GM12878 (cell line): ENCODE measurements at regions not wholly inside any gene's neighbourhood (a gene's known extent, or its start where the extent isn't known, plus 50 kb on each side); places are given as distances from the start of the nearest gene placed in this dataset.

ENCODE experiments used
- ATAC-seq: fragments of 200-7000 bp; cut with Tn5 transposase; 3 replicates; pipeline ENCODE4 v1.9.1; 2020; ENCODE audit warnings: mild to moderate bottlenecking, moderate library complexity
- BruUV-seq: library from RNA; stranded (reverse); fragments of 400-500 nt; replicated peaks from 2 replicates; lab custom pipeline; 2021; lab: Mats Ljungman, UMichigan
- CTCF ChIA-PET: fragments of 300-600 bp; sonication (Branson Sonifier 250); formaldehyde crosslinking; extraction: SDS; loops from one replicate; lab custom pipeline; 2021; ENCODE audit warnings: inconsistent platforms; lab: Yijun Ruan, JAX
- POLR2A ChIA-PET: fragments of 350-600 bp; formaldehyde crosslinking; extraction: SDS; loops from one replicate; lab custom pipeline; 2021; ENCODE audit warnings: inconsistent platforms; lab: Charles Lee
- RAD21 ChIA-PET: fragments of 300-600 bp; sonication (Branson Sonifier 250); formaldehyde crosslinking; loops from one replicate; lab custom pipeline; 2023; ENCODE audit warnings: antibody characterized with exemption; ENCODE audit not compliant: unreplicated experiment; lab: Charles Lee
- SMC1A ChIA-PET: fragments of 300-600 bp; sonication (Branson Sonifier 250); formaldehyde crosslinking; loops from one replicate; lab custom pipeline; 2023; ENCODE audit not compliant: unreplicated experiment, uncharacterized antibody; lab: Charles Lee
- DNase-seq: peaks from one replicate; pipeline ENCODE4 v3.0.0-alpha.2; 2011; ENCODE audit warnings: low read depth, low spot score
- FAIRE-seq: peaks from 3 replicates; lab custom pipeline; 2011; peaks lifted over from hg19 to GRCh38; lab: Jason Lieb, UNC
- H2AFZ ChIP-seq: 2 replicates; pipeline ENCODE4 v1.6.0; 2011; ENCODE audit warnings: low read depth, low read length, control low read depth; ENCODE audit not compliant: control insufficient read depth
- H3K27ac ChIP-seq: 2 replicates; pipeline ENCODE4 v1.5.1; 2011; ENCODE audit warnings: control low read depth; ENCODE audit not compliant: control insufficient read depth, insufficient read depth
- H3K27me3 ChIP-seq, 2 experiments: replicated peaks in 1 of 2; 2 replicates each; pipeline versions ENCODE4 v1.6.0 to v1.6.1; 2011; ENCODE audit warnings: low read length in 1 of 2; ENCODE audit not compliant: control insufficient read depth in 2 of 2, insufficient read depth in 2 of 2
- H3K36me3 ChIP-seq, 2 experiments: 2 replicates each; pipeline ENCODE4 v1.5.1; 2011; ENCODE audit warnings: low read length in 1 of 2; ENCODE audit not compliant: control insufficient read depth in 2 of 2, insufficient read depth in 2 of 2
- H3K4me1 ChIP-seq: 2 replicates; pipeline ENCODE4 v1.6.1; 2011; ENCODE audit warnings: mild to moderate bottlenecking, low read length, moderate library complexity, mixed read lengths; ENCODE audit not compliant: control insufficient read depth, insufficient read depth
- H3K4me2 ChIP-seq: 2 replicates; pipeline ENCODE4 v1.6.0; 2011; ENCODE audit warnings: control low read depth; ENCODE audit not compliant: control insufficient read depth, insufficient read depth
- H3K4me3 ChIP-seq: fragments of 200-600 bp; sonication (generic); 2 replicates; pipeline ENCODE4 v1.5.1; 2016
- H3K79me2 ChIP-seq: 2 replicates; pipeline ENCODE4 v1.6.0; 2011; ENCODE audit warnings: low read length; ENCODE audit not compliant: control insufficient read depth, insufficient read depth
- H3K9ac ChIP-seq: 2 replicates; pipeline ENCODE4 v1.8.0; 2011; ENCODE audit warnings: low read length, control low read depth, mixed read lengths; ENCODE audit not compliant: control insufficient read depth, insufficient read depth
- H3K9me3 ChIP-seq: replicated peaks from 3 replicates; pipeline ENCODE4 v1.5.1; 2011; ENCODE audit warnings: mild to moderate bottlenecking, low read length; ENCODE audit not compliant: control insufficient read depth, insufficient read depth
- H4K20me1 ChIP-seq: 2 replicates; pipeline ENCODE4 v1.6.0; 2011; ENCODE audit not compliant: control insufficient read depth, insufficient read depth
- ASH2L ChIP-seq: fragments of 300-600, 200-600 bp; sonication (generic); IDR thresholded peaks from 2 replicates; pipeline ENCODE4 v1.6.1; 2017; ENCODE audit warnings: low read depth, mild to moderate bottlenecking, borderline replicate concordance
- BCL3 ChIP-seq: IDR thresholded peaks from 2 replicates; pipeline ENCODE4 v1.6.1; 2011; ENCODE audit warnings: borderline replicate concordance, low read depth, mild to moderate bottlenecking, moderate library complexity, low read length; ENCODE audit not compliant: insufficient read depth, poor library complexity, severe bottlenecking
- IRF3 ChIP-seq: fragments of 450-650 bp; IDR thresholded peaks from 2 replicates; pipeline ENCODE4 v1.6.1; 2014; ENCODE audit warnings: mild to moderate bottlenecking
- JUNB ChIP-seq: IDR thresholded peaks from 2 replicates; pipeline ENCODE4 v1.6.1; 2016; ENCODE audit warnings: antibody characterized with exemption, mild to moderate bottlenecking
- KLF5 ChIP-seq: fragments of 450-650 bp; IDR thresholded peaks from 2 replicates; pipeline ENCODE4 v1.6.1; 2014; ENCODE audit warnings: mild to moderate bottlenecking; ENCODE audit not compliant: partially characterized antibody
- RFX5 ChIP-seq: IDR thresholded peaks from 2 replicates; pipeline ENCODE4 v1.6.1; 2011; ENCODE audit warnings: low read depth, low read length, improper control_type of control experiment
- SMAD1 ChIP-seq: fragments of 450-650 bp; IDR thresholded peaks from 2 replicates; pipeline ENCODE4 v1.6.1; 2018; ENCODE audit warnings: mild to moderate bottlenecking, low read depth; ENCODE audit not compliant: partially characterized antibody
- ZBTB40 ChIP-seq: fragments of 450-650 bp; IDR thresholded peaks from 2 replicates; pipeline ENCODE4 v1.6.1; 2016; ENCODE audit warnings: mild to moderate bottlenecking, moderate library complexity, borderline replicate concordance
- WGBS: methylation state at CpG from one replicate; pipeline ENCODE4 v1.1.6; 2016; ENCODE audit warnings: low lambda C conversion rate; ENCODE audit not compliant: insufficient replicate concordance, insufficient coverage; ENCODE audit errors: missing lambda C conversion rate; 5-methylcytosine and 5-hydroxymethylcytosine counted together
- in situ Hi-C: fragments of 300-500 bp; cut with MboI; formaldehyde crosslinking; loops from 9 replicates; pipeline ENCODE4 v1.14.3; 2018; ENCODE audit warnings: mixed read lengths
- intact Hi-C: fragments of 100-400 bp; cut with micrococcal nuclease; formaldehyde crosslinking; loops from one replicate; pipeline ENCODE4 v1.14.2; 2022; ENCODE audit not compliant: unreplicated experiment

- no peaks in the 10 kb centered on the region for H3K36me3 ChIP-seq
- intact Hi-C loops (no loop called here), in situ Hi-C loops (no loop called here)
- RAD21 ChIA-PET: no interaction called here
- H3K27me3 ChIP-seq: no peaks in the 10 kb centered on the region; a peak in 1 of 4 replicates
- no peak for FAIRE-seq
- H3K27ac ChIP-seq: no peak overlapping the region
- H3K4me2 ChIP-seq: no peak overlapping the region
- H4K20me1 ChIP-seq: no peaks in the 10 kb centered on the region
- no peaks in the 10 kb centered on the region for H3K79me2 ChIP-seq
- SMC1A ChIA-PET: interaction anchor here (1.3 kb wide), 1 partner anchor 20 kb away, joined by 3 read pairs; no protein-coding TSS in a partner anchor
- no peak for ATAC-seq
- CTCF ChIA-PET: no interaction called here
- no peaks in the 10 kb centered on the region for H3K9me3 ChIP-seq
- H3K4me3 ChIP-seq: no peak overlapping the region
- no peak overlapping the region for H2AFZ ChIP-seq
- H3K4me1 ChIP-seq: no peaks in the 10 kb centered on the region
- DNase-seq: no peak
- no TSS peak for BruUV-seq
- no peak for TF ChIP-seq SMAD1
- no peak for TF ChIP-seq ASH2L
- TF ChIP-seq KLF5: no peak
- TF ChIP-seq IRF3: no peak
- no peak for TF ChIP-seq RFX5
- 14% methylated on average over 3 of the region's 3 CpGs for WGBS
- no peak overlapping the region for H3K9ac ChIP-seq
- POLR2A ChIA-PET: no interaction called here
Measured at GRCh38 chr6:40948570-40948969, 90.5 kb downstream of the UNC5CL start.

GRCh38 chr6:40947876-40948526 lies 91.0 kb downstream of the UNC5CL start:
- Histone ChIP-seq H3K4me2 (no peak overlapping the region), H3K4me3 (no peak overlapping the region), H4K20me1 (no peaks in the 10 kb centered on the region), H3K27me3 (no peaks in the 10 kb centered on the region; a peak in 1 of 4 replicates), H3K9me3 (no peaks in the 10 kb centered on the region), H2AFZ (no peak overlapping the region), H3K27ac (no peak overlapping the region), H3K79me2 (no peaks in the 10 kb centered on the region), H3K4me1 (no peaks in the 10 kb centered on the region), H3K36me3 (no peaks in the 10 kb centered on the region), H3K9ac (no peak overlapping the region)
- ChIA-PET POLR2A (no interaction called here), RAD21 (no interaction called here), SMC1A (interaction anchor here (0.6 to 1.3 kb wide), 2 partner anchors 19 to 236 kb away, joined by 3 read pairs; no protein-coding TSS in a partner anchor), CTCF (no interaction called here)
- intact Hi-C loops: no loop called here
- DNase-seq (no peak), ATAC-seq (peak; percentile 32; the same call in 2 of the 3 replicates), FAIRE-seq (no peak)
- in situ Hi-C loops: no loop called here
- WGBS: 53% methylated on average over 2 of the region's 2 CpGs
- no TSS peak for BruUV-seq
- TF ChIP-seq ZBTB40 (no peak), BCL3 (no peak), JUNB (peak; percentile 71)
